ENCODE measurements at regions not wholly inside any gene's neighbourhood (a gene's known extent, or its start where the extent isn't known, plus 50 kb on each side); places are given as distances from the start of the nearest gene placed in this dataset.
"Not testable (repeated sequence)": the region's sequence is repeated elsewhere in the genome, so short reads cannot be mapped to it uniquely, and the experiment has no call there.

DNA sequence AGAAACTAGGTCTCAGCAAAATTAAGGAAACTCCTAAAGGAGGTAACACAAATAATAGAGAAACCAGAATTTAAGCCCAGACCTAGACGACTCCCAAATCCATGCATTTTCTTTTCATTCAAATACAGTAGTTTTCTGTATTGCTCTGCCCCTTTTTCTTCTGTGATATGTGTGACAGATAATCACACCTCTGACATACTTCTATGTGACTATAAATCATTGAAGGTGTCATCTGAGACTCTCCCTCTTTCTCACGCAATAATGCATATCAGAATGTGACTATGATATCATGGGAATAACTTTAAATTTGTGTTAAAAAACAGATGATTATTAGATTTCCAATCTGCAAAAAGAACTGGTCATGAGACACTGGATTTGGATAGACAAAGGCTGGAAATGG lies 143.0 kb upstream of the ELAC2 start:
- Mint-ChIP-seq H3K4me3 (no peak overlapping the region), H3K9me3 (peaks cover 0 to 2% of the 10 kb centered on the region in 2 donors), H3K27ac (no peak overlapping the region), H3K27me3 (no peaks in the 10 kb centered on the region), H3K4me1 (no peaks in the 10 kb centered on the region), H3K36me3 (no peaks in the 10 kb centered on the region)
- no peak for DNase-seq
- ATAC-seq (replicated peaks), result no peak

- Mint-ChIP-seq H3K4me3 (no peak overlapping the region), H3K4me1 (no peaks in the 10 kb centered on the region), H3K27me3 (no peaks in the 10 kb centered on the region), H3K36me3 (no peaks in the 10 kb centered on the region), H3K9me3 (peaks cover 0 to 2% of the 10 kb centered on the region in 2 donors), H3K27ac (no peak overlapping the region)
- DNase-seq (no peak), ATAC-seq (replicated peaks) (no peak)
These were observed 142.5 kb upstream of the ELAC2 start for GRCh38 chr17:13160296-13160695.

DNA sequence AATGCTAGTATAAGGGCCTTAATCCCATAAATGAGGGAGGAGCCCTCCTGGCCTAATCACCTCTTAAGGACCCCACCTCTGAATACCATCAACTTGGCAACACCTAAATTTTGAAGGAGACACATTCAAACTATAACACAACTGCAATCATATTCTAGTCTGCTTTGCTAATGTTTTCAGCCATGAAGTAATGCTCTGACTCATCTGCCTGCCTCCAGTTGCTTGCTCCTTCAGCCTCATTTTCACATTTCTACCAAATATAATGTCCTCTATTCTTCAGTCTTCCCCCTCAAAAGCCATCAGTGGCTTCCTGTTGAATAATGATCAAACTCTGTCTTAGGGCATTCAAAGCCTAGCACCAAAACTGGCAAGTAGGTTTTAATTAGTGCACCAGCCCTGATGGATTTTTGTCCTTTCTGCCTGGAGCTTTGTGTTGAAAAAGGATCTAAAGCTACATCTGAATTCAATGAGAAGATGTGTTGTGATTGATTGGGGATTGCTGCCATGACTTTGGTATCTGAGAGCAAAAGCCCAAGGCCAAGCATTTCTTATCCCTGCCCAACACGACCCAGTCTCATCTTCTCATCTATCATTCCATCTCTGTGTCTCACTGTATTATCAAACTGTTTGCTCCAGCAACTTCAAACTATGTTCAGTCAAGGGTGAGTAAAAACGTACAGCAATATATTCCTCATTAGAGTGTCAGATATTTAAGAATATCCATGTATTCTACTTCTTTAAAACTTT lies 140.8 kb upstream of the ELAC2 start:
- no peaks in the 10 kb centered on the region for H3K9me3 Mint-ChIP-seq
- H3K4me1 Mint-ChIP-seq, result no peaks in the 10 kb centered on the region
- no peak overlapping the region for H3K27ac Mint-ChIP-seq
- DNase-seq, result no peak
- H3K36me3 Mint-ChIP-seq, result no peaks in the 10 kb centered on the region
- H3K4me3 Mint-ChIP-seq, result no peak overlapping the region
- no peaks in the 10 kb centered on the region for H3K27me3 Mint-ChIP-seq
- no peak for ATAC-seq (replicated peaks)

- H3K4me1 Mint-ChIP-seq, result no peaks in the 10 kb centered on the region
- H3K36me3 Mint-ChIP-seq, result no peaks in the 10 kb centered on the region
- DNase-seq, result no peak
- no peak overlapping the region for H3K4me3 Mint-ChIP-seq
- no peaks in the 10 kb centered on the region for H3K27me3 Mint-ChIP-seq
- H3K9me3 Mint-ChIP-seq, result peaks cover 1 to 2% of the 10 kb centered on the region in 2 donors
- ATAC-seq (replicated peaks), result no peak
- no peak overlapping the region for H3K27ac Mint-ChIP-seq
These were observed 139.8 kb upstream of the ELAC2 start for GRCh38 chr17:13157656-13158055.

- no peak overlapping the region for H3K27ac Mint-ChIP-seq
- no peak overlapping the region for H3K4me3 Mint-ChIP-seq
- DNase-seq (no peak), ATAC-seq (replicated peaks) (no peak)
- H3K9me3 Mint-ChIP-seq, result peaks cover 2 to 4% of the 10 kb centered on the region in 2 donors
- H3K4me1 Mint-ChIP-seq, result no peaks in the 10 kb centered on the region
- H3K36me3 Mint-ChIP-seq, result no peaks in the 10 kb centered on the region
- H3K27me3 Mint-ChIP-seq, result no peaks in the 10 kb centered on the region
These were observed 137.1 kb upstream of the ELAC2 start for GRCh38 chr17:13154930-13155329.

- peaks cover 2 to 4% of the 10 kb centered on the region in 2 donors for H3K9me3 Mint-ChIP-seq
- no peak for ATAC-seq (replicated peaks)
- H3K4me1 Mint-ChIP-seq, result no peaks in the 10 kb centered on the region
- H3K36me3 Mint-ChIP-seq, result no peaks in the 10 kb centered on the region
- no peak overlapping the region for H3K4me3 Mint-ChIP-seq
- no peak for DNase-seq
- H3K27me3 Mint-ChIP-seq, result no peaks in the 10 kb centered on the region
- H3K27ac Mint-ChIP-seq, result no peak overlapping the region
These were observed 136.6 kb upstream of the ELAC2 start for GRCh38 chr17:13154398-13154797.

GRCh38 chr17:13153036-13153435 lies 135.2 kb upstream of the ELAC2 start:
- ATAC-seq (replicated peaks), result no peak
- no peak for DNase-seq
- Mint-ChIP-seq H3K9me3 (peaks cover 4 to 6% of the 10 kb centered on the region in 2 donors), H3K27ac (no peak overlapping the region), H3K27me3 (no peaks in the 10 kb centered on the region), H3K4me3 (no peak overlapping the region), H3K36me3 (no peaks in the 10 kb centered on the region), H3K4me1 (no peaks in the 10 kb centered on the region)

DNA sequence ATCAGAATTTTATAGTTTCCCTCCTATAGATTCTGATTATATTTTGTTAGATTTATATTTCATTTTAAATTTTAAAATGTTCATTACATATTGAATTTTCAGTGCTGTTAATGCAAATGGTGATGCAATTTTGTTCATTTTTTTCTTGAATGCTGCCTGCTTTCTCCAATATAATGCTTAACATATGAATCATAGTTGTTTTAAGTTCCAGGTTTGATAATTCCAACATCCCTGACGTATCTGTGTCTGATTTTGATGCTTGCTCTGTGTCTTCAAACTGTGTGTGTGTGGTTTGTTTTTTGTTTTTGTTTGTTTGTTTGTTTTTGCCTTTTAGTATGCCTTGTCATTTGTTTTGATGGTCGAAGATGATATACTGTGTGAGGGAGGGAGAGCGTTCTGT lies 134.7 kb upstream of the ELAC2 start:
- no peaks in the 10 kb centered on the region for H3K36me3 Mint-ChIP-seq
- DNase-seq (no peak), ATAC-seq (replicated peaks) (no peak)
- H3K27ac Mint-ChIP-seq, result no peak overlapping the region
- H3K9me3 Mint-ChIP-seq, result peaks cover 6 to 10% of the 10 kb centered on the region in 2 donors
- no peaks in the 10 kb centered on the region for H3K4me1 Mint-ChIP-seq
- H3K27me3 Mint-ChIP-seq, result peaks cover 0 to 5% of the 10 kb centered on the region in 2 donors
- H3K4me3 Mint-ChIP-seq, result no peak overlapping the region

- not testable (repeated sequence) for DNase-seq; H3K4me3 Mint-ChIP-seq; H3K36me3 Mint-ChIP-seq; H3K27me3 Mint-ChIP-seq; H3K4me1 Mint-ChIP-seq; ATAC-seq (replicated peaks); H3K27ac Mint-ChIP-seq
- H3K9me3 Mint-ChIP-seq, result peaks cover 6 to 11% of the 10 kb centered on the region in 2 donors
These were observed 132.9 kb upstream of the ELAC2 start for GRCh38 chr17:13150738-13151137.

DNA sequence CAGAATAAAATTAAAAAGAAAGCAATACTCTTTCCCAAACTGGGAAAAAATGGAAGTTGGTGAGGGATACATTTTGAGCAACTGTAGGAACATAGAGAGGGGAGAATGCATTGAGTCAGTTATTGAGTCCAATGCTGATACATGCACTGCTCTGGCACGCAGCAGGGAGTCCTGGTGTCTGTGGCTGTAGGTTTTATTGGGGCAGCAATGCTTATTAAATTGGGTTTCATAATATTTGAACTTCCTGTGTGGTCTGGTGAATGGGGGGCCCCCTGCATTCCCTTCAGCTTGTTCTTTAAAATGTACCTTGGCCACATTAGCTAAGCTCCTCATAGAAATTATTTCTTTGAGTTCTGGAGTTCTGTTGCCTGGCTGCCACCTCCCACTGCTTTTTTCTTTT lies 125.2 kb upstream of the ELAC2 start:
- H3K27ac Mint-ChIP-seq, result no peak overlapping the region
- peaks cover 12 to 20% of the 10 kb centered on the region in 2 donors for H3K9me3 Mint-ChIP-seq
- no peaks in the 10 kb centered on the region for H3K4me1 Mint-ChIP-seq
- ATAC-seq (replicated peaks) (no peak), DNase-seq (no peak)
- peaks cover 0 to 6% of the 10 kb centered on the region in 2 donors for H3K27me3 Mint-ChIP-seq
- no peaks in the 10 kb centered on the region for H3K36me3 Mint-ChIP-seq
- no peak overlapping the region for H3K4me3 Mint-ChIP-seq

- no peak overlapping the region for H3K27ac Mint-ChIP-seq
- H3K36me3 Mint-ChIP-seq, result no peaks in the 10 kb centered on the region
- DNase-seq (no peak), ATAC-seq (replicated peaks) (no peak)
- peaks cover 17% of the 10 kb centered on the region in 2 donors for H3K9me3 Mint-ChIP-seq
- no peaks in the 10 kb centered on the region for H3K27me3 Mint-ChIP-seq
- H3K4me1 Mint-ChIP-seq, result no peaks in the 10 kb centered on the region
- H3K4me3 Mint-ChIP-seq, result no peak overlapping the region
These were observed 122.9 kb upstream of the ELAC2 start for GRCh38 chr17:13140750-13141149.

DNA sequence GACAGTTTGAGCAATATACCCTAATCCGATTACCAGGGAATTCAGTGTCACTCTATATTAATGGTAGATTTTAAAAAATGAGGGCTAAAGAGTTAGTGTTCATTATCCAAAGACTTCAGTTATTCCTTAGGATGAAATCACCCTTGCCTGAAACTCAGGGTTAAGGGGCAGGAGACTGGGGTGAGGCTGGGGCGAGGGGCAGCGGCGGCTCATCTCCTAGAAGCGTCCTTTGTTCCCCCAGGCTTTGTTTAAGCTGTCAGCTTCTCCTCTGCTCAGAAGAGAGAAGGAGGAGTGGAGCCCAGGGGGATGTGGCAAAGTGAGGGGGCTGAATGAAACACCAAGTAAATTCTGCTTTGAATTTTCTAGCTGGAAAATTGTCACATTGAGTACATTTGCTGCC lies 117.7 kb upstream of the ELAC2 start:
- Mint-ChIP-seq H3K4me1 (no peaks in the 10 kb centered on the region), H3K4me3 (no peak overlapping the region), H3K36me3 (no peaks in the 10 kb centered on the region), H3K27ac (no peak overlapping the region), H3K9me3 (peaks cover 20 to 22% of the 10 kb centered on the region in 2 donors), H3K27me3 (peaks cover 0 to 3% of the 10 kb centered on the region in 2 donors)
- no peak for ATAC-seq (replicated peaks)
- no peak for DNase-seq

GRCh38 chr17:13134076-13134475 lies 116.2 kb upstream of the ELAC2 start:
- no peaks in the 10 kb centered on the region for H3K4me1 Mint-ChIP-seq
- no peak overlapping the region for H3K27ac Mint-ChIP-seq
- no peak overlapping the region for H3K4me3 Mint-ChIP-seq
- no peak for ATAC-seq (replicated peaks)
- H3K27me3 Mint-ChIP-seq, result peaks cover 0 to 3% of the 10 kb centered on the region in 2 donors
- no peak for DNase-seq
- no peaks in the 10 kb centered on the region for H3K36me3 Mint-ChIP-seq
- H3K9me3 Mint-ChIP-seq, result peaks cover 13 to 14% of the 10 kb centered on the region in 2 donors

DNA sequence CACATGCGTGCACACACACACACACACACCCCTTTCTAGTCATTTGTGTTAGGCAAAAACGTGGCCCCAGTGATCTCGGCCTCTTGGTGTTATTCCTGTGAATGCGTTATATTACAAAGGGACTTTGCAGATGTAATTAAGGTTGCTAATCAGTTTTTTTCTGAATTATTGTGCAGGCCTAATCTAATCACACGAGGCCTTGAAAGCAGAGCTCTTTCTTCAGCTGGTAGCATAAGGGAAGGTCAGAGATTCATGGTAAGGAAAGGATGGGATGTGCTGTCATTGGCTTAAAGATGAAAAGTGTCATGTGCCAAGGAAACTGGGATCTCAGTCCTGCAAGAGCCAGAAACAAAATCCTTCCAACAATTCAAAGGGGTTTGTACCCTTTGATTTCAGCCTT lies 113.4 kb upstream of the ELAC2 start:
- Mint-ChIP-seq H3K27ac (no peak overlapping the region), H3K36me3 (no peaks in the 10 kb centered on the region), H3K27me3 (peaks cover 3 to 7% of the 10 kb centered on the region in 2 donors), H3K4me1 (no peaks in the 10 kb centered on the region), H3K4me3 (no peak overlapping the region), H3K9me3 (peaks cover 4% of the 10 kb centered on the region in 2 donors)
- no peak for DNase-seq
- ATAC-seq (replicated peaks), result no peak

- H3K4me1 Mint-ChIP-seq, result no peaks in the 10 kb centered on the region
- H3K27me3 Mint-ChIP-seq, result peaks cover 0 to 7% of the 10 kb centered on the region in 2 donors
- H3K9me3 Mint-ChIP-seq, result peaks cover 0 to 2% of the 10 kb centered on the region in 2 donors
- H3K27ac Mint-ChIP-seq, result no peak overlapping the region
- ATAC-seq (replicated peaks) (no peak), DNase-seq (no peak)
- H3K4me3 Mint-ChIP-seq, result no peak overlapping the region
- H3K36me3 Mint-ChIP-seq, result no peaks in the 10 kb centered on the region
These were observed 111.5 kb upstream of the ELAC2 start for GRCh38 chr17:13129356-13129755.

All from stimulated activated naive B cell treated with anti-CD40 and anti-IgM and Interleukin-4, amounts not matched to agents 10 μg/mL and 1 μg/mL and 100 μg/mL, for 72 hours (primary cell).